Heart right ventricle (tissue), 16 donors: ENCODE measurements at regions not wholly inside any gene's neighbourhood (a gene's known extent, or its start where the extent isn't known, plus 50 kb on each side); places are given as distances from the start of the nearest gene placed in this dataset.

Source experiments
- ATAC-seq, 8 donors: fragments of 200-7000 bp; cut with Tn5 transposase; one replicate each; pipeline ENCODE4 v1.9.1; 2020; ENCODE audit warnings: mild to moderate bottlenecking in 8 of 8, moderate library complexity in 8 of 8, moderate number of reproducible peaks in 1 of 8
- DNase-seq, 2 donors: peaks; one replicate each; pipeline ENCODE4 v3.0.0-alpha.2; 2020
- H3K27ac ChIP-seq, 10 donors: fragments of 200-600 bp; sonication (generic) in 2 of 10; one replicate each; pipeline versions ENCODE4 v1.5.0 to v1.8.0; 2020 to 2022; ENCODE audit warnings: mild to moderate bottlenecking in 3 of 10
- H3K27me3 ChIP-seq, 7 donors: fragments of 200-600 bp; one replicate each; pipeline ENCODE4 v1.8.0; 2021 to 2022; ENCODE audit warnings: mild to moderate bottlenecking in 2 of 7
- H3K36me3 ChIP-seq, 9 donors: fragments of 200-600 bp; sonication (generic) in 1 of 9; one replicate each; pipeline versions ENCODE4 v1.5.0 to v1.8.0; 2020 to 2022; ENCODE audit warnings: mild to moderate bottlenecking in 2 of 9
- H3K4me1 ChIP-seq, 9 donors: fragments of 200-600 bp; sonication (generic) in 1 of 9; one replicate each; pipeline versions ENCODE4 v1.5.0 to v1.8.0; 2020 to 2022; ENCODE audit warnings: mild to moderate bottlenecking in 4 of 9
- H3K4me3 ChIP-seq, 10 donors: fragments of 200-600 bp; sonication (generic) in 2 of 10; one replicate each; pipeline versions ENCODE4 v1.5.0 to v1.8.0; 2020 to 2022; ENCODE audit warnings: mild to moderate bottlenecking in 7 of 10, moderate library complexity in 2 of 10
- H3K9me3 ChIP-seq, 11 donors: fragments of 200-600 bp in 10 of 11; sonication (generic) in 2 of 11; one replicate each; pipeline versions ENCODE4 v1.5.0 to v1.8.0; 2013 to 2022; ENCODE audit warnings: mild to moderate bottlenecking in 2 of 11, control low read depth in 1 of 11, moderate library complexity in 1 of 11
- WGBS, 2 donors: extraction: QIAGEN DNeasy Blood & Tissue Kit; methylation state at CpG; one replicate each; pipeline ENCODE4 v1.1.7; 2013; ENCODE audit warnings: inconsistent platforms in 1 of 2; 5-methylcytosine and 5-hydroxymethylcytosine counted together
- intact Hi-C, 10 donors: fragments of 100-400 bp; cut with DNase I; formaldehyde crosslinking; loops; one replicate each; pipeline versions ENCODE4 v1.11.1 to v1.14.2; 2022
- TF ChIP-seq, protein P1 (sequence below), 9 donors: fragments of 200-600 bp; sonication (generic) in 2 of 9; IDR thresholded peaks; one replicate each; pipeline versions ENCODE4 v1.5.0 to v1.8.0; 2021 to 2022; ENCODE audit warnings: antibody characterized with exemption in 9 of 9, mild to moderate bottlenecking in 5 of 9, moderate library complexity in 1 of 9
- donor health status: Arrhythmogenic right ventricular cardiomyopathy.
- donor health status: ischemic (EF 13 %, LVEDD 7.1; RV severe dilation, severe dysfunction).
- donor health status: healthy with polysubstance abuse.
- donor health status: DM: no; HTN: yes; CAD: no.
- donor health status: DM: no; HTN: no; CAD: no.
- donor health status: ischemic (EF 25% LVEDD 6.9; RV normal size, moderate dysfunction).
- donor health status: ischemic (EF 25% LVEDD 5.7; RV mildly dilated, moderate dysfunction).
- donor health status: healthy.
- donor health status: DM: yes; HTN: yes; CAD: no.
- donor health status: Ischemic cardiomyopathy.
- donor health status: ischemic (EF 35%, LVEDD 5.7; RV mildly dilated, moderate dysfunction).
- donor health status: nonischemic (EF 11% LVEDD 7.7; RV severe dilation, severe dysfunction).
- donor health status: DM: yes; HTN: yes; CAD: no.
- donor health status: PGD.
- donor health status: ischemic (EF 29% LVEDD 5.4; RV normal size, mild dysfunction).
- donor health status: nonischemic (EF 23%, LVEDD 6.1; RV moderate dilation, normal function).

DNA sequence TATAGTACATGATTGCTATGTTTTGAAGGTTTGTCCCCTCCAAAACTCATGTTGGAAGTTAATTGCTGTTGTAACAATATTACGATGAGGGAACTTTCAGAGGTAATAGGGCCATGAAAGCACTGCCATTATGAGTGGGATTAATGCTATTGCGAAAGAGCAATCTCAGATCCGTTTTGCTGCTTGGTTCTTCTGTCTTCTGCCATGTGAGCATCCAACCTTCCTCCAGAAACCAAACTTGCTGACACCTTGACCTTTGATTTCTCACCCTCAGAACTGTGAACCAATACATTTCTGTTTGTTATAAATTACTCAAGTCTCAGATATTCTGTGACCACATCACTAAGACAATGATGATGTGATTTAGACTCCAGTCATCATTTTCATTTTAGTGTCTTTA lies 2590.9 kb downstream of the PCDH9 start:
- H3K27me3 ChIP-seq, result no peaks in the 10 kb centered on the region
- intact Hi-C loops, result no loop called here
- TF ChIP-seq, protein P1, sequence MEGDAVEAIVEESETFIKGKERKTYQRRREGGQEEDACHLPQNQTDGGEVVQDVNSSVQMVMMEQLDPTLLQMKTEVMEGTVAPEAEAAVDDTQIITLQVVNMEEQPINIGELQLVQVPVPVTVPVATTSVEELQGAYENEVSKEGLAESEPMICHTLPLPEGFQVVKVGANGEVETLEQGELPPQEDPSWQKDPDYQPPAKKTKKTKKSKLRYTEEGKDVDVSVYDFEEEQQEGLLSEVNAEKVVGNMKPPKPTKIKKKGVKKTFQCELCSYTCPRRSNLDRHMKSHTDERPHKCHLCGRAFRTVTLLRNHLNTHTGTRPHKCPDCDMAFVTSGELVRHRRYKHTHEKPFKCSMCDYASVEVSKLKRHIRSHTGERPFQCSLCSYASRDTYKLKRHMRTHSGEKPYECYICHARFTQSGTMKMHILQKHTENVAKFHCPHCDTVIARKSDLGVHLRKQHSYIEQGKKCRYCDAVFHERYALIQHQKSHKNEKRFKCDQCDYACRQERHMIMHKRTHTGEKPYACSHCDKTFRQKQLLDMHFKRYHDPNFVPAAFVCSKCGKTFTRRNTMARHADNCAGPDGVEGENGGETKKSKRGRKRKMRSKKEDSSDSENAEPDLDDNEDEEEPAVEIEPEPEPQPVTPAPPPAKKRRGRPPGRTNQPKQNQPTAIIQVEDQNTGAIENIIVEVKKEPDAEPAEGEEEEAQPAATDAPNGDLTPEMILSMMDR (IDR thresholded peaks at IDR 0.05), result no peak
- WGBS, 2 donors, result 81 to 90% methylated on average over 3 of the region's 3 CpGs
- no peak overlapping the region for H3K27ac ChIP-seq
- no peaks in the 10 kb centered on the region for H3K4me1 ChIP-seq
- ATAC-seq (no peak), DNase-seq (no peak)
- no peak overlapping the region for H3K4me3 ChIP-seq
- H3K9me3 ChIP-seq, result peaks cover 0 to 4% (median 0%) of the 10 kb centered on the region in 11 donors
- no peaks in the 10 kb centered on the region for H3K36me3 ChIP-seq

DNA sequence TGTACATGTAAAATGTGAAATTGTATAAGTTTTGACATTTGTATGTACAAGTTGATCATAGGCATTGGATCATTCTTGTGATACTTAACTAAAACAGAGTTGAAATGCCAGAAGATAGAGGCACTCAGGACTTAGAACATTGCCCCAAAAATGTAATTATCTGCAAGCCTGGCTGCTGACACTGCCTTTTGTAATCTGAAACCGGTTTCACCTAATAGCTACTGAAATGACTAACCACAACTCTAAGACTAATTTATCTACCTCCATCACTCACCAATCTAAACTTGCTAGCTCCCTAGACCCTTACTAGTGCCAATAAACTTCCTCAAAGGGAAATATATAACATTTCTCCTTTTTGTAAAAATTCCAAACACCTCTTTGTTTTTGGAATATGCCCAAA lies 2596.2 kb downstream of the PCDH9 start:
- TF ChIP-seq, protein P1 (IDR thresholded peaks at IDR 0.05), result no peak
- no peaks in the 10 kb centered on the region for H3K36me3 ChIP-seq
- H3K27ac ChIP-seq, result no peak overlapping the region
- ATAC-seq (no peak), DNase-seq (no peak)
- no peaks in the 10 kb centered on the region for H3K27me3 ChIP-seq
- WGBS, 2 donors, result 59 to 69% methylated on average over 1 of the region's 1 CpG
- no peaks in the 10 kb centered on the region for H3K4me1 ChIP-seq
- intact Hi-C loops, result no loop called here
- H3K4me3 ChIP-seq, result no peak overlapping the region
- peaks cover 0 to 4% (median 0%) of the 10 kb centered on the region in 11 donors for H3K9me3 ChIP-seq

DNA sequence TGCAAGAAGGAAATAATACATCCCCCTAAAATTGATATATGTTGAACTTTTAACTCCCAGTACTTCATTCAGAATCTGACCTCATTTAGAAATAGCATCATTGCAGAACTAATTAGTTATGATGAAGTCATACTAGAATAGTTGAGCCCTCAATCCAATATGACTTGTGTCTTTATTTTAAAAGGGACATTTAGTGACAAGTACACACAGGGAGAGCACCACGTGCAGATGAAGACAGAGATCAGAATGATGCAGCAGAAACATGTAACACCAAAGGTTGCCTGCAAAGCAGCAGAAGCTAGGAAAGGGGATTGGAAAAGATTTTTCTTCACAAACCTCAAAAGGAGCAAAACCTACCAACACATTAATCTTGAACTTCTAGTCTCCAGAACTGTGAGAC lies 2602.5 kb downstream of the PCDH9 start:
- Histone ChIP-seq H3K36me3 (no peaks in the 10 kb centered on the region), H3K27me3 (no peaks in the 10 kb centered on the region), H3K4me1 (no peaks in the 10 kb centered on the region), H3K27ac (no peak overlapping the region), H3K9me3 (peaks cover 0 to 4% (median 0%) of the 10 kb centered on the region in 11 donors), H3K4me3 (no peak overlapping the region)
- ATAC-seq, result no peak
- TF ChIP-seq, protein P1 (IDR thresholded peaks at IDR 0.05), result no peak
- no peak for DNase-seq
- intact Hi-C loops, result no loop called here
- 45 to 47% methylated on average over 1 of the region's 1 CpG for WGBS, 2 donors

DNA sequence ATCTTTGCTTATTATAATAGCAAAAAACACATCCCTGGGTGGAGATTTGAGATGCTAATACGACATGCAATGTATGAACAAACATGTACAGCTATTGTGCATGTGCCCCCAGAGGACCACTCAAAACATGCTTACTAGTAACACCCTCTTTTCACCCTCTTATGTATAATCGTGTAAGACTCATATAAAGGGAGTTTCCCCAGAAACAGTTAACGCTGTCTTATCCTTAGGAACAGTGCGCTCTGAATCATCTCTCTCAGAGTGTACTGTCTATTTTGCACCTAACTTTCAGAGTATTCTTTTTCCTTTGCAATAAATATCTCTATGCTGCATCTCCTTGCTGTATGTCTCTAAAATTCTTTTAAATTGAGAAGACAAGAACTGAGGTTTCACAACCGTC lies 2604.0 kb downstream of the PCDH9 start:
- no peak for ATAC-seq
- no peaks in the 10 kb centered on the region for H3K4me1 ChIP-seq
- intact Hi-C loops, result no loop called here
- TF ChIP-seq, protein P1 (IDR thresholded peaks at IDR 0.05), result no peak
- no peaks in the 10 kb centered on the region for H3K36me3 ChIP-seq
- DNase-seq, result no peak
- H3K27me3 ChIP-seq, result no peaks in the 10 kb centered on the region
- no peak overlapping the region for H3K4me3 ChIP-seq
- WGBS, 2 donors, result 84 to 88% methylated on average over 5 of the region's 5 CpGs
- peaks cover 0 to 4% (median 0%) of the 10 kb centered on the region in 11 donors for H3K9me3 ChIP-seq
- no peak overlapping the region for H3K27ac ChIP-seq
